Tibial nerve (tissue), 4 donors: ENCODE measurements at regions not wholly inside any gene's neighbourhood (a gene's known extent, or its start where the extent isn't known, plus 50 kb on each side); places are given as distances from the start of the nearest gene placed in this dataset.

Experiments
- DNase-seq, 2 donors: peaks; one replicate each; pipeline ENCODE4 v3.0.0-alpha.2; 2019; ENCODE audit warnings: low spot score in 2 of 2
- H3K27ac ChIP-seq, 4 donors: fragments of 200-600 bp; sonication (generic) in 3 of 4; one replicate each; pipeline ENCODE4 v1.5.1; 2017 to 2019; ENCODE audit warnings: mild to moderate bottlenecking in 1 of 4
- H3K27me3 ChIP-seq, 2 donors: fragments of 200-600 bp; sonication (generic) in 1 of 2; one replicate each; pipeline versions ENCODE4 v1.5.1 to v1.6.0; 2017 to 2019
- H3K36me3 ChIP-seq, 3 donors: fragments of 200-600 bp; sonication (generic); one replicate each; pipeline ENCODE4 v1.5.1; 2018 to 2019
- H3K4me1 ChIP-seq, 4 donors: fragments of 200-600 bp; sonication (generic) in 3 of 4; one replicate each; pipeline ENCODE4 v1.5.1; 2017 to 2019
- H3K4me3 ChIP-seq, 4 donors: fragments of 200-600 bp; sonication (generic) in 3 of 4; one replicate each; pipeline ENCODE4 v1.5.1; 2017 to 2019; ENCODE audit warnings: mild to moderate bottlenecking in 1 of 4, moderate library complexity in 1 of 4
- H3K9me3 ChIP-seq, 4 donors: fragments of 200-600 bp; sonication (generic) in 3 of 4; one replicate each; pipeline ENCODE4 v1.5.1; 2017 to 2019
- EP300 ChIP-seq, 2 donors: sonication (generic); formaldehyde crosslinking; IDR thresholded peaks; one replicate each; pipeline ENCODE4 v1.6.1; 2017; ENCODE audit warnings: antibody characterized with exemption in 2 of 2, mild to moderate bottlenecking in 1 of 2
- POLR2A ChIP-seq, 2 donors: fragments of 450-650 bp; IDR thresholded peaks; one replicate each; pipeline ENCODE4 v1.6.1; 2017; ENCODE audit warnings: antibody characterized with exemption in 2 of 2, mild to moderate bottlenecking in 2 of 2, moderate library complexity in 2 of 2
- WGBS, 2 donors: methylation state at CpG; one replicate each; pipeline ENCODE4 v1.1.5; 2018; 5-methylcytosine and 5-hydroxymethylcytosine counted together
- TF ChIP-seq, protein P1 (sequence below), 5 experiments: fragments of 200-600 bp in 3 of 5; fragments of 450-650 bp in 2 of 5; sonication (generic) in 3 of 5; IDR thresholded peaks; one replicate each; pipeline ENCODE4 v1.5.1; 2016 to 2019; ENCODE audit warnings: antibody characterized with exemption in 5 of 5, mild to moderate bottlenecking in 3 of 5, moderate library complexity in 2 of 5

GRCh38 chr20:22681591-22682248, 97.3 kb upstream of the FOXA2 start:
- Histone ChIP-seq H3K4me3 (no peak overlapping the region), H3K36me3 (no peaks in the 10 kb centered on the region), H3K4me1 (peaks cover 0 to 6% (median 0%) of the 10 kb centered on the region in 4 donors), H3K27me3 (no peaks in the 10 kb centered on the region), H3K9me3 (peaks cover 0 to 8% (median 0%) of the 10 kb centered on the region in 4 donors), H3K27ac (no peak overlapping the region)
- TF ChIP-seq EP300 (IDR thresholded peaks at IDR 0.05) (no peak), POLR2A (IDR thresholded peaks at IDR 0.05) (no peak)
- TF ChIP-seq, protein P1, sequence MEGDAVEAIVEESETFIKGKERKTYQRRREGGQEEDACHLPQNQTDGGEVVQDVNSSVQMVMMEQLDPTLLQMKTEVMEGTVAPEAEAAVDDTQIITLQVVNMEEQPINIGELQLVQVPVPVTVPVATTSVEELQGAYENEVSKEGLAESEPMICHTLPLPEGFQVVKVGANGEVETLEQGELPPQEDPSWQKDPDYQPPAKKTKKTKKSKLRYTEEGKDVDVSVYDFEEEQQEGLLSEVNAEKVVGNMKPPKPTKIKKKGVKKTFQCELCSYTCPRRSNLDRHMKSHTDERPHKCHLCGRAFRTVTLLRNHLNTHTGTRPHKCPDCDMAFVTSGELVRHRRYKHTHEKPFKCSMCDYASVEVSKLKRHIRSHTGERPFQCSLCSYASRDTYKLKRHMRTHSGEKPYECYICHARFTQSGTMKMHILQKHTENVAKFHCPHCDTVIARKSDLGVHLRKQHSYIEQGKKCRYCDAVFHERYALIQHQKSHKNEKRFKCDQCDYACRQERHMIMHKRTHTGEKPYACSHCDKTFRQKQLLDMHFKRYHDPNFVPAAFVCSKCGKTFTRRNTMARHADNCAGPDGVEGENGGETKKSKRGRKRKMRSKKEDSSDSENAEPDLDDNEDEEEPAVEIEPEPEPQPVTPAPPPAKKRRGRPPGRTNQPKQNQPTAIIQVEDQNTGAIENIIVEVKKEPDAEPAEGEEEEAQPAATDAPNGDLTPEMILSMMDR (IDR thresholded peaks at IDR 0.05): no peak
- 78 to 86% methylated on average over 4 of the region's 4 CpGs for WGBS, 2 donors
- no peak for DNase-seq

GRCh38 chr20:22682381-22682780, 98.0 kb upstream of the FOXA2 start:
- DNase-seq: no peak
- TF ChIP-seq EP300 (IDR thresholded peaks at IDR 0.05) (no peak), POLR2A (IDR thresholded peaks at IDR 0.05) (no peak)
- TF ChIP-seq, protein P1 (IDR thresholded peaks at IDR 0.05): no peak

GRCh38 chr20:22684072-22684762, 99.8 kb upstream of the FOXA2 start:
- H3K27ac ChIP-seq: no peak overlapping the region
- no peaks in the 10 kb centered on the region for H3K9me3 ChIP-seq
- DNase-seq: peak; percentile 53 to 82
- TF ChIP-seq EP300 (IDR thresholded peaks at IDR 0.05) (no peak), POLR2A (IDR thresholded peaks at IDR 0.05) (no peak)
- TF ChIP-seq, protein P1 (IDR thresholded peaks at IDR 0.05): peak; percentile 76 to 86 (median 83)
- no peaks in the 10 kb centered on the region for H3K36me3 ChIP-seq
- H3K4me3 ChIP-seq: no peak overlapping the region
- 31 to 37% methylated on average over 12 of the region's 12 CpGs for WGBS, 2 donors
- H3K27me3 ChIP-seq: no peaks in the 10 kb centered on the region
- peaks cover 0 to 6% (median 0%) of the 10 kb centered on the region in 4 donors for H3K4me1 ChIP-seq

More at GRCh38 chr20:22682381-22682780, 98.0 kb upstream of the FOXA2 start:
- Histone ChIP-seq H3K9me3 (peaks cover 0 to 8% (median 0%) of the 10 kb centered on the region in 4 donors), H3K27me3 (no peaks in the 10 kb centered on the region), H3K27ac (no peak overlapping the region), H3K36me3 (no peaks in the 10 kb centered on the region), H3K4me3 (no peak overlapping the region), H3K4me1 (peaks cover 0 to 6% (median 0%) of the 10 kb centered on the region in 4 donors)
- WGBS, 2 donors: 58 to 81% methylated on average over 6 of the region's 6 CpGs

DNA sequence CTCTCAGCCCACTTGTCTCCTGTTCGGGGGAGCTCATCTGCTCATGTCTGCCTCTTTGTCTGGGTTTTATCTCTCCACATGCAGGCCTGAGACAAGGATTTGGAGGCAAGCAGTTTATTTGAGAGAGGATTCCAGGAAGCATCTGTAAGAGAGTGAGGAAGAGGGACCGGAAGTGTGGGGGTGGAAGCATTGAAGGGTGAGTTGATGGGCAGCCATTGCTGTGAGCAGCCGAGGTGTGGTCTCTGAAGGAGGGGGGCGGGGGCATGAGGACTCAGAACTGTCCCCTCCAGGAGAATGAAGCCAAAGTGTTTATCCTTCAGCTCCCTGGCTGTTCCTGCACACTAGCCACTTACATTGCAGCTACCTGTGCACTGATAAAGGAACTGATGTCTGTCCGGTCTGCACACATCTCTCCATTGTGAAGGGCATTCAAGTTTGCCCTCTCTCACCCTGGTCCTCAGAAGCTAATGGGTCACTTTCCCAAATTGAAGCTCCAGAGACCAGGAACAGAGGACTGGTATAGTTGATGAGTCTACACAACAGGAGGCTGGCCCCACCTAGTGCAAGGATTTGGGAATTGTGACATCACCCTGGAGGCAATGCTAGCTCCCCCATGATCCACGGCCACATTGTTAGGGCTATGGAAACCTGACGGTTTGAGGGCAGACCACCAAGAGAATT, 100.5 kb upstream of the FOXA2 start:
- Histone ChIP-seq H3K4me1 (peaks cover 0 to 6% (median 0%) of the 10 kb centered on the region in 4 donors), H3K27me3 (no peaks in the 10 kb centered on the region), H3K36me3 (no peaks in the 10 kb centered on the region), H3K27ac (no peak overlapping the region), H3K9me3 (no peaks in the 10 kb centered on the region), H3K4me3 (no peak overlapping the region)
- TF ChIP-seq POLR2A (IDR thresholded peaks at IDR 0.05) (no peak), EP300 (IDR thresholded peaks at IDR 0.05) (no peak)
- TF ChIP-seq, protein P1 (IDR thresholded peaks at IDR 0.05): no peak
- 66 to 70% methylated on average over 7 of the region's 7 CpGs for WGBS, 2 donors
- no peak for DNase-seq
